GDM1 (cell line): ENCODE measurements at regions not wholly inside any gene's neighbourhood (a gene's known extent, or its start where the extent isn't known, plus 50 kb on each side); places are given as distances from the start of the nearest gene placed in this dataset.
"Not testable (repeated sequence)": the region's sequence is repeated elsewhere in the genome, so short reads cannot be mapped to it uniquely, and the experiment has no call there.

Source experiments
- DNase-seq: peaks from one replicate; lab custom pipeline; 2025; lab: John Stamatoyannopoulos, UW

DNA sequence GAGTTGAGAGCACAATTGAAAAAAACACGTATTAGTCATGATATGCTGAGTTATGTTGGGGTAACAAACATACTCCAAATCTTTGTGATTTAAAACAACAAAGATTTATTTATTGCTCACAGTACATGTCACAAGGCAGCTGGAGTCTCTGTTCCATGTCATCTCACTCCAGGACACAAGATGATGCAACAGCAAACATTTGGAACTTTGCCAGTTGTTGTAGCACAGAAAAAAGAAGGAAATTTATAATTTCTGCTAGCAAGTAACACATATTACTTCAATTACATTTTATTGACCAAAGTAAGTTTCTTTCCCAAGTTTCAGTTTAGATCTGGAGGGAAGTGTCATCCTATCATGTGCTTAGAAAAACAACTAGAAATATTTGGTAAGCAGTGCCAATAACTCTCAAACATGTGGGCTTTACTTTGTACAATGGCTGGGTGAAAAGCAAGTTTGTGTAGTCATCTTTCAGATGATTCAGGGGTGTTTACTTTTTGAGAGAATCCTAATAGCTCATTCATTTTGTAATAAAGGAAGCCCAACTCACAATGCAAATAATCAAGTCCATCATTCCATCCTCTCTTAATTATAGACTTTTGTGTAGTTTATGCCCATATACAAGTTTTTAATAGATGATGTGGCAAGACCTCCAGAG, 452.3 kb downstream of the ZIC3 start:
- DNase-seq = no peak

DNA sequence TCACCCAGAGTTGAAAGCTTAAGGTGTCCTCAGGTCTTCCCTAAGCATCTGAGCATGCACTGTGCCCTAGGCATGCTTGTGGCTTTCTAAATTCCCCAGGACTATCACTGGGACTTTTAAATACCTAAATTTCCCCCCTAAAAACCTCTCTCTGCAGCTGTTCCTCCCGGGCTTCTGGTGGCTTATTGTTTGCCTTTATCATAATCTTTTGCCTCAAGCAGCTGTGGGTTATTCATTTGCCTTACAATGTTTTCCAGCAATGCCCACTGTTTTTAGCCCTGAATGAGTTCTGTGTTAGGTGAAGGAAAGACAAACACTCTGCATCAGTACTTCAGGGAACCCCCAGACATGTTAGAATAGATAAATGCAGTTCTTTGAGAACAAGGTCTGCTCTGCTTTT, 455.0 kb downstream of the ZIC3 start:
- no peak for DNase-seq

DNA sequence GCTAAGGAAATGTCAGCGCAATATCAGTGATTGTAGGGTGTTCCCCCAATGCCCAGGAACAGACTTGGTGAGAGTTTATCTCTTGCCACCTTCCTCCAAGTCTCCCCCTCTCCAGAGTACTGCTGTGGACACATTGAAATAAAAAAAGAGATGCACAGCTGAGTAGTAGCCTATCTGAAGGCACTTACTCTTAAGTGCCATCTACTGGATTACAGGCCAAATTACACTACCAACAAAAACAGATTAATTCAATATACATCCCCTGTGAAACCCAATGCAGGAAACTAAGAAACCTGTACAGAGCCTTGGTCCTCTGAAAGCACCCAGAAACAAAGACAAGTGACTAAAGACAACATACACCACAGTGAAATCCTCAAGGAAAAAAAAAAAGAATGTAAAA, 460.3 kb downstream of the ZIC3 start:
- DNase-seq = no peak

DNA sequence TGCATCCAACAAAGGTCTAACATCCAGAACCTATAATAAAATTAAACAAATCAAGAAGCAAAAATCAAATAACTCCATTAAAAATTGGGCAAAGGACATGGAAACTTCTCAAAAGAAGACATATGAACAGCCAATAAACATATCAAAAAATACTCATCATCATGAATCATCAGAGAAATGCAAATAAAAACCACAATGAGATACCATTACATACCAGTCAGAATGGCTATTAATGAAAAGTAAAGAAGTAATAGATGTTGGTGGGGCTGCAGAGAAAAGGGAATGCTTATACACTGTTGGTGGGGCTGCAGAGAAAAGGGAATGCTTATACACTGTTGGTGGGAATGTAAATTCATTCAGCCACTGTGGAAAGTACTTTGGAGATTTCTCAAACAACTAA, 465.8 kb downstream of the ZIC3 start:
- DNase-seq = no peak

DNA sequence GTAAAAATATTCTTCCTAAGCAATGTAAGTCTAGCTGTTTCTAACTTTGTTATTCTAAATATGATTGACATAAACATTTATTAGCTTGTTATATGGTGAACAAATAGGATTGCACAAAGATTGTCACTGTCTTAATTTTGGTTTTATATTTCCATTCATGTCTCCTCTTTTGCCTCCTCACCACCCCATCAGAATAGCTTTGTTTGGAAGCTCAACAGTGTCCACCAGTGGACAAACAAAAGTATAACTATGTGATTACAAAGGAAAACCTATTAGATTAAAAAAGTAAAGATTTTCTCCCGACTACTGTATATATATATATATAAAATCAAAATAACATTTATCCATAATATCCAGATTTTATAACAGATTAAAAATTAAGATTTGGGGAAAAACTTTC, 468.2 kb downstream of the ZIC3 start:
- no peak for DNase-seq

GRCh38 chrX:138037548-138037947, 471.6 kb downstream of the ZIC3 start:
- no peak for DNase-seq

- no peak for DNase-seq
These were observed 492.0 kb downstream of the ZIC3 start for GRCh38 chrX:138057883-138058282.

- no peak for DNase-seq
These were observed 493.0 kb downstream of the ZIC3 start for GRCh38 chrX:138058931-138059330.

GRCh38 chrX:138067415-138067814, 501.5 kb downstream of the ZIC3 start:
- no peak for DNase-seq

DNA sequence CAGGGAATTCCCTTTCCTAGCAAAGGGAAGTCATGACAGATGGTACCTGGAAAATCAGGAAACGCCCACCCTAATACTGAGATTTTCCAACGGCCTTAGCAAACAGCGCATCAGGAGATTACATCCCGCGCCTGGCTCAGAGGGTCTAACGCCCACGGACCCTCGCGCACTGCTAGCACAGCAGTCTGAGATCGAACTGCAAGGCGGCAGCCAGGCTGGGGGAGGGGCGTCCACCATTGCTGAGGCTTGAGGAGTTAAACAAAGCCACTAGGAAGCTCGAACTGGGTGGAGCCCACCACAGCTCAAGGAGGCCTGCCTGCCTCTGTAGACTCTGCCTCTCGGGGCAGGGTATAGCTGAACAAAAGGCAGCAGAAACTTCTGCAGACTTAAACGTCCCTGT, 507.7 kb downstream of the ZIC3 start:
- DNase-seq = no peak

GRCh38 chrX:138082251-138082650, 516.3 kb downstream of the ZIC3 start:
- DNase-seq = no peak

GRCh38 chrX:138082896-138083295, 517.0 kb downstream of the ZIC3 start:
- no peak for DNase-seq

- not testable (repeated sequence) for DNase-seq
These were observed 545.0 kb downstream of the ZIC3 start for GRCh38 chrX:138110910-138111309.

DNA sequence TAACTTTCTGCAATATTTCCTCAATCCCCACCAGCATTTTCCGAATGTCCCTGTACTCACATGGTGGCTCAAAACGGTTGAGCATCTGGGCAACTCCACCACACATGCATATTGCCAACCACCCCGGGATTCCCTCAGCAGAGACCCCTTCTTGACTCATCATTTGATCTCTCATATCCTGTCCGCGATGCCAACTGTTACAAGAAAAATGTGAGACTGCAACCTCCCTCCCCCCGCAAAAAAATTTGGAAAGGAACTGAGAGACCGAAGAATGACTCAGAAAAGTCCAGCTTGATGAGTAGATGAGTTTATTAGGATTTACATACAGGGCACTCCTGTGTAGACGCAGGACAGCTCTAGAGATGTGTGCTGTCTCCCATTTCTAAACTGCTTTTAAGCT, 561.4 kb downstream of the ZIC3 start:
- DNase-seq = no peak

- DNase-seq = peak; percentile 9
These were observed 562.2 kb downstream of the ZIC3 start for GRCh38 chrX:138128027-138128671.

GRCh38 chrX:138150709-138151108, 560.8 kb downstream of the FGF13 start:
- DNase-seq = no peak

DNA sequence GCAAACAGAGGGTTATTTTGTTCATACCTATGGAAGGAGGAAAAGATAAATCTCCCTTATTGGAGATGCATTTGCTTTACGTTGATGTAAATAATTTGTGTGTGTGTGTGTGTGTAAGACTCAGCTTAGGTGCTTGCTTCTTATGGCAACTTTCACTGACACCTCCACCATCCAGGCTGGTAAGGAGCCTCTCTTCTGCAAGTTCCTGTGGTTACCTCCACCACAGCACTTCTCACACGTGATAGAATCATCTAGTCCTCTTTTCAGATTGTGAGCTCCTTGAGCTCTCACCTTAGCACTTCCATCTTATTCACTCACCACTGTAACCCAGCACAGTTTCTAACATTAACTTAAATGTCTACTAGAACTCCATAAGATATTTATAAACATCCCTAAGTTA, 553.7 kb downstream of the FGF13 start:
- no peak for DNase-seq

DNA sequence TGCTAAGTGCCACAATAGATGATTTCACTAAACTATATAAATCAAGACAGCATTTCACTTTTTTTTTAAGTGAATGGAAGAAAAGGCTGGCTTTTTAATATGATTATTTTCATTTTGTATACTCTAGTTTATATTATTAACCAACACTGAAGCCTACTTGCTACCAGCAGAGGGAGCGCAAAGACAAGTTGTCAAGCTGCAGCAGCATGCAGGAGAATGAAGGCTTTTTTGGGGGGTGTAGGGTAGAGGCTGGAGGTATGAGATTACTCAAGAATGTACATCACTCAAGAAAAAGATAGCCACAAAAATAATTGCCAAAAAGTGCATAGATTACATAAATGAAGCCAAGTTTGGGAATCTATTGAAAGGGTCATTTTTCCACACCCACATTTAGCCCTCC, 519.5 kb downstream of the FGF13 start:
- DNase-seq = no peak

- no peak for DNase-seq
These were observed 481.8 kb downstream of the FGF13 start for GRCh38 chrX:138229718-138230117.

GRCh38 chrX:138240266-138240665, 471.3 kb downstream of the FGF13 start:
- DNase-seq = no peak

GRCh38 chrX:138254001-138254400, 457.5 kb downstream of the FGF13 start:
- DNase-seq = no peak

- no peak for DNase-seq
These were observed 456.1 kb downstream of the FGF13 start for GRCh38 chrX:138255373-138255772.

DNA sequence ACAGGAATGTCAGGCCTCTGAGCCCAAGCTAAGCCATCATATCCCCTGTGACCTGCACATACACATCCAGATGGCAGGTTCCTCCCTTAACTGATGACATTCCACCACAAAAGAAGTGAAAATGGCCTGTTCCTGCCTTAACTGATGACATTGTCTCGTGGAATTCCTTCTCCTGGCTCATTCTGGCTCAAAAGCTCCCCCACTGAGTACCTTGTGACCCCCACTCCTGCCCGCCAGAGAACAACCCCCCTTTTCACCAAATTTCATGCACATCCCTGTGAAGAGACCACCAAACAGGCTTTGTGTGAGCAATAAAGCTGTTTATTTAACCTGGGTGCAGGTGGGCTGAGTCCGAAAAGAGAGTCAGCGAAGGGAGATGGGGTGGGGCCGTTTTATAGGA, 447.4 kb downstream of the FGF13 start:
- not testable (repeated sequence) for DNase-seq

DNA sequence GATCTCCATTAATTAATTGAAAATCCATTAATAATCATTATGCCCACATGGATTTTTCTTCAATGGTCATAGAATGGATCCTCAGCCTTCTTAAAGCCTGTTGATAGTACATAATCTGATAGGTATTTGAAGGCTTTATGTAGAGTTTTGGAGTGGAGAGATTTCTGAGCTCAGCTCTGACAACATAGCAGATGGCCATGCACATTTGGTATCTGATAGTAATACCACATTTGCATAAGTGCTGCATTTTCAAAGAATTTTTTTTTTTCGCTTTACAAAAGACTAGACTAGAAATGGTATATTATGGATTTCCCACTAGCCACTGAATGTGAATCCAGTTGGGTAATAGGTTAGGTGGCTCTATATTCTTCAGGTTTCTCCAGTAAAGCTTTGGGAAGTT, 440.6 kb downstream of the FGF13 start:
- DNase-seq = no peak
